ENCODE measurements at regions not wholly inside any gene's neighbourhood (a gene's known extent, or its start where the extent isn't known, plus 50 kb on each side); places are given as distances from the start of the nearest gene placed in this dataset.

- no peak for TF ChIP-seq CTCF (optimal IDR thresholded peaks at IDR 0.05 in 1 of 3, IDR thresholded peaks at IDR 0.05 in 1 of 3, conservative IDR thresholded peaks at IDR 0.05 in 1 of 3; ENCODE audit: extremely low read depth in 1 of 3, insufficient read depth in 2 of 3, low read length in 3 of 3)
- TF ChIP-seq EZH2 (IDR thresholded peaks at IDR 0.05; ENCODE audit: low read length), result no peak
These were observed 81.8 kb upstream of the GJB6 start for GRCh38 chr13:20313896-20314295.

Measured in keratinocyte (primary cell).